Endothelial cell of umbilical vein (primary cell): ENCODE measurements at regions not wholly inside any gene's neighbourhood (a gene's known extent, or its start where the extent isn't known, plus 50 kb on each side); places are given as distances from the start of the nearest gene placed in this dataset.

Experiments
- BruUV-seq: library from RNA; stranded (reverse); fragments of 400-500 nt; replicated peaks from 2 replicates; lab custom pipeline; 2021; lab: Mats Ljungman, UMichigan
- CTCF ChIA-PET: fragments of 300-600, 350-600 bp; sonication (Branson Sonifier 250); formaldehyde crosslinking; loops from one replicate; lab custom pipeline; 2021; ENCODE audit warnings: antibody characterized with exemption, inconsistent platforms; lab: Charles Lee
- POLR2A ChIA-PET: fragments of 300-600, 350-600 bp; sonication (Branson Sonifier 250); formaldehyde crosslinking; loops from one replicate; lab custom pipeline; 2021; ENCODE audit warnings: antibody characterized with exemption, inconsistent platforms; lab: Charles Lee
- DNase-seq: peaks from one replicate; pipeline ENCODE4 v3.0.0-alpha.2; 2011; ENCODE audit warnings: low read depth, low spot score
- FAIRE-seq: peaks from 2 replicates; lab custom pipeline; 2011; peaks lifted over from hg19 to GRCh38; lab: Jason Lieb, UNC
- H2AFZ ChIP-seq: 2 replicates; pipeline ENCODE4 v1.6.0; 2012; ENCODE audit warnings: low read depth, low read length, control low read depth, inconsistent platforms
- H3K27ac ChIP-seq: 2 replicates; pipeline ENCODE4 v1.5.1; 2011; ENCODE audit warnings: low read depth, mild to moderate bottlenecking, control low read depth, low read length, moderate library complexity; ENCODE audit not compliant: insufficient read depth
- H3K27me3 ChIP-seq, 2 experiments: 2 replicates each; pipeline versions ENCODE4 v1.6.0 to v1.6.1; 2011; ENCODE audit warnings: low read length in 2 of 2, mixed read lengths in 1 of 2; ENCODE audit not compliant: control insufficient read depth in 2 of 2, insufficient read depth in 2 of 2
- H3K36me3 ChIP-seq, 2 experiments: 2 replicates in 1 of 2; 3 replicates in 1 of 2; pipeline ENCODE4 v1.5.1; 2011; ENCODE audit warnings: low read length in 2 of 2, mild to moderate bottlenecking in 1 of 2, moderate library complexity in 1 of 2; ENCODE audit not compliant: control insufficient read depth in 2 of 2, insufficient read depth in 2 of 2; ENCODE audit errors: extremely low read depth in 1 of 2
- H3K4me1 ChIP-seq: 3 replicates; pipeline ENCODE4 v1.5.1; 2011; ENCODE audit warnings: mild to moderate bottlenecking, low read length; ENCODE audit not compliant: control insufficient read depth, insufficient read depth; ENCODE audit errors: extremely low read depth
- H3K4me2 ChIP-seq: 2 replicates; pipeline ENCODE4 v1.6.1; 2011; ENCODE audit warnings: low read length, control low read depth, mixed read lengths; ENCODE audit not compliant: insufficient read depth
- H3K4me3 ChIP-seq, 3 experiments: fragments of 200-600 bp in 1 of 3; sonication (generic), shearing (Covaris generic) in 1 of 3; replicated peaks in 1 of 3; 2 replicates each; pipeline ENCODE4 v1.5.1; 2011 to 2016; ENCODE audit warnings: control low read depth in 3 of 3, low read length in 3 of 3, mild to moderate bottlenecking in 2 of 3, inconsistent platforms in 1 of 3, low read depth in 1 of 3, moderate library complexity in 1 of 3; ENCODE audit not compliant: insufficient read depth in 1 of 3
- H3K79me2 ChIP-seq: 2 replicates; pipeline ENCODE4 v1.6.0; 2012; ENCODE audit warnings: low read length, inconsistent platforms; ENCODE audit not compliant: control insufficient read depth, insufficient read depth
- H3K9ac ChIP-seq: replicated peaks from 2 replicates; pipeline ENCODE3; 2011; ENCODE audit warnings: low read length, control low read depth; ENCODE audit not compliant: insufficient read depth; ENCODE audit errors: extremely low read depth
- H3K9me1 ChIP-seq: replicated peaks from 3 replicates; pipeline ENCODE4 v1.6.0; 2011; ENCODE audit warnings: mild to moderate bottlenecking, low read length; ENCODE audit not compliant: control insufficient read depth, insufficient read depth; ENCODE audit errors: extremely low read depth
- H3K9me3 ChIP-seq: replicated peaks from 2 replicates; pipeline ENCODE4 v1.5.1; 2012; ENCODE audit warnings: low read length, inconsistent platforms; ENCODE audit not compliant: control insufficient read depth, insufficient read depth
- H4K20me1 ChIP-seq: replicated peaks from 2 replicates; pipeline ENCODE3; 2011; ENCODE audit warnings: mild to moderate bottlenecking, low read length; ENCODE audit not compliant: control insufficient read depth, insufficient read depth; ENCODE audit errors: extremely low read depth
- EZH2 ChIP-seq: IDR thresholded peaks from 2 replicates; pipeline ENCODE4 v1.6.1; 2012; ENCODE audit warnings: borderline replicate concordance, low read depth, mild to moderate bottlenecking, moderate library complexity, low read length, inconsistent platforms; ENCODE audit not compliant: severe bottlenecking
- FOS ChIP-seq: IDR thresholded peaks from 2 replicates; pipeline ENCODE4 v1.6.1; 2011; ENCODE audit warnings: mild to moderate bottlenecking, low read length, moderate library complexity, borderline replicate concordance; ENCODE audit not compliant: insufficient read depth
- GATA2 ChIP-seq: IDR thresholded peaks from 2 replicates; pipeline ENCODE4 v1.7.0; 2011; ENCODE audit warnings: low read depth, mild to moderate bottlenecking, moderate library complexity, mixed read lengths, low read length; ENCODE audit not compliant: insufficient read length, insufficient read depth
- JUN ChIP-seq: IDR thresholded peaks from 2 replicates; pipeline ENCODE4 v1.6.1; 2011; ENCODE audit warnings: borderline replicate concordance, low read depth; ENCODE audit not compliant: insufficient read length, insufficient read depth
- MYC ChIP-seq: IDR thresholded peaks from one replicate; pipeline ENCODE4 v1.6.1; 2011; ENCODE audit warnings: mild to moderate bottlenecking, low read depth, low read length
- POLR2A ChIP-seq: IDR thresholded peaks from 2 replicates; pipeline ENCODE4 v1.6.1; 2012; ENCODE audit warnings: low read depth, mild to moderate bottlenecking, control low read depth, low read length
- POLR2AphosphoS5 ChIP-seq: IDR thresholded peaks from 2 replicates; pipeline ENCODE4 v1.6.1; 2012; ENCODE audit warnings: low read depth, mild to moderate bottlenecking, control low read depth, low read length, moderate library complexity; ENCODE audit not compliant: insufficient read depth
- dilution Hi-C: fragments of 300-500 bp; cut with MboI; formaldehyde crosslinking; loops from one replicate; pipeline ENCODE4 v1.15.0; 2019; ENCODE audit warnings: low sequenced_read_pairs; ENCODE audit not compliant: extremely low pct_ligation_motif_present
- intact Hi-C: fragments of 100-400 bp; cut with micrococcal nuclease; formaldehyde crosslinking; loops from one replicate; pipeline ENCODE4 v1.10.0; 2022
- TF ChIP-seq, protein P1 (sequence below), 2 donors: IDR thresholded peaks; 1 replicate in 1 of 2; 2 replicates in 1 of 2; pipeline ENCODE4 v1.5.1; 2011; ENCODE audit warnings: low read length in 2 of 2, mild to moderate bottlenecking in 2 of 2, moderate library complexity in 2 of 2, control low read depth in 1 of 2, inconsistent platforms in 1 of 2, low read depth in 1 of 2; ENCODE audit not compliant: insufficient read depth in 1 of 2; ENCODE audit errors: extremely low read depth in 1 of 2
- TF ChIP-seq, protein P2 (sequence below): IDR thresholded peaks from 2 replicates; pipeline ENCODE4 v1.6.1; 2011; ENCODE audit not compliant: insufficient read depth, insufficient read length

DNA sequence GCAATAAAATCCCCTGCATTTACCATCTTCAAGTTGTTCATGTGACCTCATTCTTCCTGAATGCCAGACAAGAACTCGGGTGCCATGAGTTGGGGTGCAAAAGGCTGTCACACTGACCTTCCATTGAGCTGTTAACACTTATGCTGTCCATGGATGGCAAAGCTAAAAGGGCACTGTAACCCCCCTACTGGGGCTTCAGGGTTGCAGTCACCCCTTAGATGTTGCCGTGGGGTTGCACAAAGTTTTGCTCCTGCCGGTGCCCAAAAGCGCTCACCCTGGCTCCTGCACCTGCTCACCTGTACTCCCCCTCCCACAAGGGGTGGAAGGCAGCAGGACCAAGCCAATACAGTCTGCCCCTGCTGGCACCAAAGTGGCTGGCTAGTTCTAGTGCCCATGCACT, 208.2 kb downstream of the RHOU start:
- no peaks in the 10 kb centered on the region for H3K9me1 ChIP-seq
- TF ChIP-seq JUN, result no peak
- no peak for TF ChIP-seq EZH2
- no peak for TF ChIP-seq POLR2AphosphoS5
- TF ChIP-seq, protein P1, sequence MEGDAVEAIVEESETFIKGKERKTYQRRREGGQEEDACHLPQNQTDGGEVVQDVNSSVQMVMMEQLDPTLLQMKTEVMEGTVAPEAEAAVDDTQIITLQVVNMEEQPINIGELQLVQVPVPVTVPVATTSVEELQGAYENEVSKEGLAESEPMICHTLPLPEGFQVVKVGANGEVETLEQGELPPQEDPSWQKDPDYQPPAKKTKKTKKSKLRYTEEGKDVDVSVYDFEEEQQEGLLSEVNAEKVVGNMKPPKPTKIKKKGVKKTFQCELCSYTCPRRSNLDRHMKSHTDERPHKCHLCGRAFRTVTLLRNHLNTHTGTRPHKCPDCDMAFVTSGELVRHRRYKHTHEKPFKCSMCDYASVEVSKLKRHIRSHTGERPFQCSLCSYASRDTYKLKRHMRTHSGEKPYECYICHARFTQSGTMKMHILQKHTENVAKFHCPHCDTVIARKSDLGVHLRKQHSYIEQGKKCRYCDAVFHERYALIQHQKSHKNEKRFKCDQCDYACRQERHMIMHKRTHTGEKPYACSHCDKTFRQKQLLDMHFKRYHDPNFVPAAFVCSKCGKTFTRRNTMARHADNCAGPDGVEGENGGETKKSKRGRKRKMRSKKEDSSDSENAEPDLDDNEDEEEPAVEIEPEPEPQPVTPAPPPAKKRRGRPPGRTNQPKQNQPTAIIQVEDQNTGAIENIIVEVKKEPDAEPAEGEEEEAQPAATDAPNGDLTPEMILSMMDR (IDR thresholded peaks at IDR 0.05; ENCODE audit: extremely low read depth in 1 of 2, insufficient read depth in 1 of 2, low read depth in 1 of 2, low read length in 2 of 2), result no peak
- no peak for TF ChIP-seq GATA2
- TF ChIP-seq FOS, result no peak
- no peak for TF ChIP-seq POLR2A
- H3K4me1 ChIP-seq, result peaks cover under 1% of the 10 kb centered on the region
- DNase-seq, result no peak
- no peaks in the 10 kb centered on the region for H4K20me1 ChIP-seq
- H3K27ac ChIP-seq, result no peak overlapping the region
- ChIA-PET POLR2A (no interaction called here), CTCF (no interaction called here)
- H3K27me3 ChIP-seq, result no peaks in the 10 kb centered on the region
- H3K4me3 ChIP-seq, result no peak overlapping the region
- intact Hi-C loops, result no loop called here
- no peak overlapping the region for H2AFZ ChIP-seq
- H3K79me2 ChIP-seq, result no peaks in the 10 kb centered on the region
- FAIRE-seq, result no peak
- dilution Hi-C loops, result no loop called here
- no peak overlapping the region for H3K4me2 ChIP-seq
- no peaks in the 10 kb centered on the region for H3K9me3 ChIP-seq
- H3K36me3 ChIP-seq, result no peaks in the 10 kb centered on the region
- no TSS peak for BruUV-seq
- no peak overlapping the region for H3K9ac ChIP-seq

DNA sequence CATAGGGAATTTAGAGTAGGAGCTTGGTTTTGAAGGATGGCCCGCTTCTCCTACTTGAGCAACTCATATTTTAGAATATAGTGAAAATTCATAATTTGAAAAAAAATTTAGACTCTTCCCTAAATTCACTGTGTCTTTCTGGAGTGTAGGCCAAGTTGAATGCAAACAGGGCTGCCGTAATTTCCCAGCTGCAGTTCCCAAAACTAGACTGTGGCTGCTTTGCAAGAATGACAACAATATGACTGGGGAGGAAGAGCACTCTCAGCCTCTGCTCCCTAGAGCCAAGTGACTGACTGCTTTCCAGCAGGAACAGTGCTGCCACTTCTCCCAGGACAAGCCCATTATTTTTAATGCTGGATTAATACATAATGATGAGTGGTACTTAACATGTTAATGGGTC, 209.0 kb downstream of the RHOU start:
- H3K79me2 ChIP-seq, result no peaks in the 10 kb centered on the region
- no peak overlapping the region for H2AFZ ChIP-seq
- dilution Hi-C loops (no loop called here), intact Hi-C loops (no loop called here)
- no peaks in the 10 kb centered on the region for H3K27me3 ChIP-seq
- no TSS peak for BruUV-seq
- CTCF ChIA-PET, result no interaction called here
- FAIRE-seq, result no peak
- no peak overlapping the region for H3K27ac ChIP-seq
- POLR2A ChIA-PET, result no interaction called here
- no peak for DNase-seq
- no peaks in the 10 kb centered on the region for H3K9me3 ChIP-seq
- no peak overlapping the region for H3K4me3 ChIP-seq
- H3K4me2 ChIP-seq, result no peak overlapping the region
- no peak overlapping the region for H3K9ac ChIP-seq
- TF ChIP-seq GATA2, result no peak
- TF ChIP-seq EZH2, result no peak
- TF ChIP-seq JUN, result no peak
- TF ChIP-seq MYC, result no peak
- TF ChIP-seq POLR2AphosphoS5, result no peak
- no peak for TF ChIP-seq POLR2A
- TF ChIP-seq, protein P2, sequence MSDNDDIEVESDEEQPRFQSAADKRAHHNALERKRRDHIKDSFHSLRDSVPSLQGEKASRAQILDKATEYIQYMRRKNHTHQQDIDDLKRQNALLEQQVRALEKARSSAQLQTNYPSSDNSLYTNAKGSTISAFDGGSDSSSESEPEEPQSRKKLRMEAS, result no peak
- no peak for TF ChIP-seq FOS
- TF ChIP-seq, protein P1 (IDR thresholded peaks at IDR 0.05; ENCODE audit: extremely low read depth in 1 of 2, insufficient read depth in 1 of 2, low read depth in 1 of 2, low read length in 2 of 2), result no peak
- no peaks in the 10 kb centered on the region for H3K9me1 ChIP-seq
- H3K36me3 ChIP-seq, result no peaks in the 10 kb centered on the region
- no peaks in the 10 kb centered on the region for H3K4me1 ChIP-seq
- H4K20me1 ChIP-seq, result no peaks in the 10 kb centered on the region
